K562 (cell line): ENCODE measurements at regions not wholly inside any gene's neighbourhood (a gene's known extent, or its start where the extent isn't known, plus 50 kb on each side); places are given as distances from the start of the nearest gene placed in this dataset.

ENCODE experiments used
- ARID1B ChIP-seq: fragments of 450-650 bp; IDR thresholded peaks from 2 replicates; pipeline ENCODE4 v1.6.1; 2016; ENCODE audit warnings: antibody characterized with exemption, mild to moderate bottlenecking, inconsistent platforms
- ATF1 ChIP-seq, 2 experiments: fragments of 450-650 bp in 1 of 2; IDR thresholded peaks; 2 replicates each; pipeline ENCODE4 v1.6.1; 2016; ENCODE audit warnings: missing compliant biosample characterization in 1 of 2, missing genetic modification characterization in 1 of 2
- CAMTA2 ChIP-seq: fragments of 250-450 bp; sonication (Bioruptor Pico); conservative IDR thresholded peaks from 2 replicates; pipeline ENCODE4 v1.5.1; 2022
- DMBX1 ChIP-seq: fragments of 250-450 bp; sonication (Bioruptor Pico); IDR thresholded peaks from 2 replicates; pipeline ENCODE4 v1.8.0; 2022; ENCODE audit warnings: inconsistent platforms, mild to moderate bottlenecking, moderate library complexity, borderline replicate concordance
- ELF1 ChIP-seq: fragments of 200-800 bp; sonication (Bioruptor generic); IDR thresholded peaks from 2 replicates; pipeline ENCODE4 v1.6.1; 2016; ENCODE audit warnings: missing genetic modification characterization, missing compliant biosample characterization
- ETV5 ChIP-seq: sonication (generic); formaldehyde crosslinking; IDR thresholded peaks from 2 replicates; pipeline ENCODE4 v1.4.0; 2020; ENCODE audit warnings: low read depth, mild to moderate bottlenecking, missing genetic modification reagents
- GTF2E2 ChIP-seq: fragments of 200-800 bp; sonication (Bioruptor generic); IDR thresholded peaks from 2 replicates; pipeline ENCODE4 v1.6.1; 2016; ENCODE audit warnings: missing genetic modification characterization, missing compliant biosample characterization
- HES1 ChIP-seq: fragments of 450-650 bp; IDR thresholded peaks from 2 replicates; pipeline ENCODE4 v1.6.1; 2016; ENCODE audit warnings: low read depth, mild to moderate bottlenecking, moderate library complexity
- KLF6 ChIP-seq: fragments of 250-450 bp; sonication (Bioruptor Pico); IDR thresholded peaks from 2 replicates; pipeline ENCODE4 v1.4.0; 2020; ENCODE audit warnings: mild to moderate bottlenecking, moderate library complexity, borderline replicate concordance
- RUNX1 ChIP-seq: sonication (generic); IDR thresholded peaks from 2 replicates; pipeline ENCODE4 v1.6.1; 2016; ENCODE audit warnings: antibody characterized with exemption, low read depth
- XRCC5 ChIP-seq: fragments of 200-400 bp; formaldehyde crosslinking; IDR thresholded peaks from 2 replicates; pipeline ENCODE4 v1.6.1; 2017; ENCODE audit warnings: low read depth, mild to moderate bottlenecking, low read length
- ZFP36 ChIP-seq: fragments of 150-350 bp; IDR thresholded peaks from 2 replicates; pipeline ENCODE4 v1.6.1; 2018; ENCODE audit warnings: low read length, low read depth; ENCODE audit not compliant: partially characterized antibody
- ZNF316 ChIP-seq: fragments of 450-650 bp; IDR thresholded peaks from 2 replicates; pipeline ENCODE4 v1.6.1; 2016
- TF ChIP-seq, protein P1 (sequence below): sonication (generic); formaldehyde crosslinking; IDR thresholded peaks from 2 replicates; pipeline ENCODE4 v1.9.0; 2022; ENCODE audit warnings: mild to moderate bottlenecking, missing genetic modification reagents
- TF ChIP-seq, protein P2 (sequence below), 2 experiments: IDR thresholded peaks; 2 replicates each; pipeline ENCODE4 v1.6.1; 2011; ENCODE audit warnings: borderline replicate concordance in 1 of 2, control low read depth in 1 of 2, low read depth in 1 of 2, low read length in 1 of 2, mild to moderate bottlenecking in 1 of 2, mixed read lengths in 1 of 2, moderate library complexity in 1 of 2; ENCODE audit not compliant: insufficient read depth in 1 of 2, insufficient read length in 1 of 2, poor library complexity in 1 of 2, severe bottlenecking in 1 of 2; ENCODE audit errors: extremely low read depth in 1 of 2
- TF ChIP-seq, protein P3 (sequence below), 2 experiments: fragments of 450-650 bp in 1 of 2; sonication (generic) in 1 of 2; formaldehyde crosslinking in 1 of 2; IDR thresholded peaks in 1 of 2; conservative IDR thresholded peaks in 1 of 2; 2 replicates each; pipeline versions ENCODE4 v1.6.1 to v1.8.1; 2016 to 2023; ENCODE audit warnings: mild to moderate bottlenecking in 2 of 2, moderate library complexity in 2 of 2, inconsistent platforms in 1 of 2, missing genetic modification reagents in 1 of 2
- TF ChIP-seq, protein P4 (sequence below): sonication (generic); formaldehyde crosslinking; IDR thresholded peaks from 2 replicates; pipeline ENCODE4 v1.8.0; 2022; ENCODE audit warnings: missing genetic modification reagents, mild to moderate bottlenecking, moderate library complexity, borderline replicate concordance

DNA sequence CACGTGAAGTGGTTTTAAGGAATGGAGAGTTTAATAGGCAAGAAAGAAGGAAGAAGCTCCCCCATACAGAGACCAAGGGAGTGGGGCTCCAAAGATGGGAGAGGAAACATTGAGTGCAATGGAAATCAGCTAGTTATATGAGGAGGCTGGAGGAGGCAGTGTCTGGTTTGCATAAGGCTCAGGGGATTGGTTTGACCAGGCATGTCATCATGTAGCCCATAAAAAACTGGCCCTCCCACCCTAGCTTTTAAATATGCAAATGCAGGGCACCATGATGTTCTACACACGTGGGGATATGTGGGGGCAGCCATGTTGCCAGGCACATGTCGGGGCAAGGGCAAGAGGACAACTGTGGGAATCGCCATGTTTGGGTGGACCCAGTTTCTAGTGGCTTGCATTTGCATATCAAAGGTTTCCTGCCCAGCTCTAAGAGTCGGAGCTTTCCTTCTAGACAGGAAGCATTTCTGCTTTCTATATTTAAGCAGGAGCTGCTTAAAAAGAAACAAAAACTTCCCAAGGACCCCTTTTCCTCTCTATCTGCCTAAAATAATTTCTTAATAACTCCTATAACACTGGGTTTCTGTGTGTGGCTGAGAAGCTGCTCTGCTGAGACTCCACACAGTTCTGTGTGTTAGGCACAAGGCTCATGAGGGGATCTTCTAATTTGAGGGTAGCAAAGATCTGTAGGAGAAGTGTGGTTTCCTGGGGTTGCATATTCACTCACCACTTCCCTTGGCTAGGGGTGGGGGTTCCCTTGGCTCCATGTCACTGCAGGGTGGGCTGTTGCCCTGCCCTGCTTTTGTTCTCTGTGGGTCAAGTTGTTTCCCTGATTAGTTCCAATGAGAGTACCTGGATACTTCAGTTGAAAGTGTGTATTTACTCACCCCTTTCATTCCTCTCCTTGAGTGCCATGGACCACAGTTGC, 113.5 kb downstream of the VSIG4 start (continued):
- TF ChIP-seq RUNX1 (no peak), ETV5 (CRISPR knock-in tag) (peak; percentile 25; the same call in 1 of the 2 replicates), HES1 (no peak), ARID1B (0 out of 2 replicates have a peak, but pooled peaks have one; percentile 6), ELF1 (tag) (0 out of 2 replicates have a peak, but pooled peaks have one; percentile 29), GTF2E2 (tag) (no peak), DMBX1 (CRISPR knock-in tag) (peak; percentile 12; the same call in 1 of the 2 replicates), XRCC5 (no peak), KLF6 (peak; percentile 22; the same call in 1 of the 2 replicates), ATF1 (CRISPR knock-in tag; IDR thresholded peaks at IDR 0.05) (no peak), ATF1 (tag; IDR thresholded peaks at IDR 0.05) (peak; percentile 48; the same call in 1 of the 2 replicates), ZFP36 (peak; percentile 76), ZNF316 (no peak), CAMTA2 (no peak)
- TF ChIP-seq, protein P1, sequence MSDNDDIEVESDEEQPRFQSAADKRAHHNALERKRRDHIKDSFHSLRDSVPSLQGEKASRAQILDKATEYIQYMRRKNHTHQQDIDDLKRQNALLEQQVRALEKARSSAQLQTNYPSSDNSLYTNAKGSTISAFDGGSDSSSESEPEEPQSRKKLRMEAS (CRISPR knock-in tag), result peak; percentile 98
- TF ChIP-seq, protein P2, sequence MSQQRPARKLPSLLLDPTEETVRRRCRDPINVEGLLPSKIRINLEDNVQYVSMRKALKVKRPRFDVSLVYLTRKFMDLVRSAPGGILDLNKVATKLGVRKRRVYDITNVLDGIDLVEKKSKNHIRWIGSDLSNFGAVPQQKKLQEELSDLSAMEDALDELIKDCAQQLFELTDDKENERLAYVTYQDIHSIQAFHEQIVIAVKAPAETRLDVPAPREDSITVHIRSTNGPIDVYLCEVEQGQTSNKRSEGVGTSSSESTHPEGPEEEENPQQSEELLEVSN (IDR thresholded peaks at IDR 0.05; ENCODE audit: borderline replicate concordance in 1 of 2, extremely low read depth in 1 of 2, insufficient read depth in 1 of 2, insufficient read length in 1 of 2, low read depth in 1 of 2, low read length in 1 of 2, poor library complexity in 1 of 2, severe bottlenecking in 1 of 2), result peak; percentile 27 to 40
- TF ChIP-seq, protein P3, sequence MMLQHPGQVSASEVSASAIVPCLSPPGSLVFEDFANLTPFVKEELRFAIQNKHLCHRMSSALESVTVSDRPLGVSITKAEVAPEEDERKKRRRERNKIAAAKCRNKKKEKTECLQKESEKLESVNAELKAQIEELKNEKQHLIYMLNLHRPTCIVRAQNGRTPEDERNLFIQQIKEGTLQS (IDR thresholded peaks at IDR 0.05), result peak; percentile 26; the same call in 1 of the 2 replicates
- TF ChIP-seq, protein P3 (CRISPR knock-in tag; conservative IDR thresholded peaks at IDR 0.05), result no peak
- TF ChIP-seq, protein P4, sequence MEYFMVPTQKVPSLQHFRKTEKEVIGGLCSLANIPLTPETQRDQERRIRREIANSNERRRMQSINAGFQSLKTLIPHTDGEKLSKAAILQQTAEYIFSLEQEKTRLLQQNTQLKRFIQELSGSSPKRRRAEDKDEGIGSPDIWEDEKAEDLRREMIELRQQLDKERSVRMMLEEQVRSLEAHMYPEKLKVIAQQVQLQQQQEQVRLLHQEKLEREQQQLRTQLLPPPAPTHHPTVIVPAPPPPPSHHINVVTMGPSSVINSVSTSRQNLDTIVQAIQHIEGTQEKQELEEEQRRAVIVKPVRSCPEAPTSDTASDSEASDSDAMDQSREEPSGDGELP, result peak; percentile 51; the same call in 1 of the 2 replicates
